Hematopoietic multipotent progenitor cell (in vitro differentiated cells): ENCODE measurements at regions not wholly inside any gene's neighbourhood (a gene's known extent, or its start where the extent isn't known, plus 50 kb on each side); places are given as distances from the start of the nearest gene placed in this dataset.
A peak's percentile ranks its signal among the peaks of the same experiment; 100 is the strongest.
"Not testable (repeated sequence)": the region's sequence is repeated elsewhere in the genome, so short reads cannot be mapped to it uniquely, and the experiment has no call there.

Experiments used
- DNase-seq, 3 donors: peaks; one replicate each; pipeline ENCODE4 v3.0.0-alpha.2; 2011 to 2015; ENCODE audit warnings: low read depth in 2 of 3, low spot score in 2 of 3

DNA sequence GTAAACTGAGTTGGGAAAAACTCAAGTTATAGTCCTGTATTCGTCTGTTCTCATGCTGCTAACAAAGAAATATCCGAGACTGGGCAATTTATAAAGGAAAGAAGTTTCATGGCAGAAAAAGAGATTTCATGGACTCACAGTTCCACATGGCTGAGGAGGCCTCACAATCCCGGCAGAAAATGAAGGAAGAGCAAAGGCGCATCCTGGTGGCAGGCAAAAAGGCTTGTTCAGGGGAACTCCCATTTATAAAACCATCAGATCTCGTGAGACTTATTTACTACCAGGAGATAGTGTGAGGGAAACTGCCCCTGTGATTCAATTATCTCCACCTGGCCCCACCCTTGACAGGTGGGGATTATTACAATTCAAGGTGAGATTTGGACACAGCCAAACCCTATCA, 292.6 kb upstream of the SYT1 start:
- no peak for DNase-seq

DNA sequence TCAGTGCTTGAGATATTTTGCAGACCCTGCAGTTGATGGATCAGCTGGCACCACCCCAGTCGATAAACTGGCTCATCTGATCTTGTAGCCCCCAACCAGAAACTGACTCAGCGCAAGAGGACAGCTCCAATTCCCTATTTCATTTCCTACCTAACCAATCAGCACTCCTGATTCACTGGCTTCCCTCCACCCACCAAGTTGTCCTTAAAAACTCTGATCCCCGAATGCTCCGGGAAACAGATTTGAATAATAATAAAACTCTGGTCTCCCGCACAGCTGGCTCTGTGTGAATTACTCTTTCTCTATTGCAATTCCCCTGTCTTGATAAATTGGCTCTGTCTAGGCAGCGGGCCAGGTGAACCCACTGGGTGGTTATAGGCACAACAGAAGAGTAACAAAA, 289.4 kb upstream of the SYT1 start:
- DNase-seq, result not testable (repeated sequence)

DNA sequence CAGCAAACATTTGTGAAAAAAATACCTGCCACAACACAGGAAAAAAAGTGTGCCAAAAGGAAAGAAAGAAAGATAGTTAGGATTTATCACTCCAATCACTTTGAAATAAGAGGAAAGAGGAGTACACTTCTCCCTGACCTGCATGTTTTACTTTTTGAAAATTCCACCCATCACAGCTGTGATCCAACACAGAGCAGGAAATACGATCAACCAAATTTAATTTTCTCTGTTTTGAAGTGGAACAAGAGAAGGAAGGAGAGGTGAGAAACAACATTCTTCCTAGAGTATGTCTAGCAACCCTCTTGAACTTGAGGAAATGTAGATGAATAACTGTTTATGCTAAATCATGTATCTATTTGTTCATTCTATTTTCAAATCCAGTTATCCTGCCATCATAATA, 284.7 kb upstream of the SYT1 start:
- no peak for DNase-seq

DNA sequence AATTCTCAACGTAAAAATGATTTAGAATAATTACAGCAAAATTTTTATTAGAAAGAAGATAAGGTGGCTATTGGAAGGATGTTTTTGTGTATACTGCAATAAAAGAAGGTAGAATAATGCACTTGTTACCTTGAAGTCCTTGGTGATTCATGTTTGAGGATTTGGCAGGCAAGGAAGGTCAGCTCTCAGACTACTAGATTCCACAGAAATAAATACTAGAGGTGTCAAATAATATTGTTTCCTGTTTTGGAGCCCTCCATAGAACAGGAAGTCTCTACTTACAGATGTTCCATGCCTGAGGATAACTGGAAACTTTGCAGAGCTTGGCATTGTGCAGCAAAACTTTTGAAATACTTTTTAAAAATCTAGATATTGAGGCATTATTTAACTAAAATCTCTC, 284.3 kb upstream of the SYT1 start:
- DNase-seq, result no peak

DNA sequence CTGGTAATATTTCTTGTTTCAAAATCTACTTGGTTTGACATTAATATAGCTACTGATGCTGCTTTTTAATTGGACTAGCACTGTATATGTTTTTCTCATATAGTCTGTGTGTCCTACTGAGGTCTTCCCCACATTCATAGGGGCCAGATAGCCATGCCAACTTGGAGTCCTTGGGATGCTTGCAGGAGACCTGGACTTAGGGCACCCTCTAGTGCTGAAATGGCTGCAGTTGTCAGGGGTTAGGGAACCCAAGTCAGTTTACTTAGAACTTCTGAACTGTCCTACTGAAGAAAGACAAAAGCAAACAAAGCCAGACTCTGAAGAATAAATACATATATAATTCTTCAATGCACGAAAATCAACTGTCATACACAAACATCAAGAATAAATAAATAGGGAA, 279.9 kb upstream of the SYT1 start:
- DNase-seq, result peak in 1 of 3 donors; percentile 3

DNA sequence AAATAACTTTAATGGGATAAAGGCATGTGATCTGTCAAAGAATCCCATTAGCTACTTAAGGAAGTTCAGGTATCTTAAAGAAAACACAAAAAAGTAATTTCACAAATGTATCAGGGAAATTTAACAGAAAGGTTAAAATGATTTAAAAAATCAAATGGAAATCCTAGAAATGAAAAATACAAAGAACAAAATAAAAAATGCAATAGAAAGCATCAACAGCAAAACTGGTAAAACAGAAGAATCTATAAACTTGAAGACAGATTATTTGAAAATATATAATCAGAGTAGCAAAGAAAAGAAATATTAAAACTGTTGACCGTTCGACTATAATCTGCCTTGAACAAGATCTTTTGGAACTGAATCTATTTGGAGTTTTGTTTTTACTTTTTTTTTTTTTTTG, 279.4 kb upstream of the SYT1 start:
- no peak for DNase-seq

DNA sequence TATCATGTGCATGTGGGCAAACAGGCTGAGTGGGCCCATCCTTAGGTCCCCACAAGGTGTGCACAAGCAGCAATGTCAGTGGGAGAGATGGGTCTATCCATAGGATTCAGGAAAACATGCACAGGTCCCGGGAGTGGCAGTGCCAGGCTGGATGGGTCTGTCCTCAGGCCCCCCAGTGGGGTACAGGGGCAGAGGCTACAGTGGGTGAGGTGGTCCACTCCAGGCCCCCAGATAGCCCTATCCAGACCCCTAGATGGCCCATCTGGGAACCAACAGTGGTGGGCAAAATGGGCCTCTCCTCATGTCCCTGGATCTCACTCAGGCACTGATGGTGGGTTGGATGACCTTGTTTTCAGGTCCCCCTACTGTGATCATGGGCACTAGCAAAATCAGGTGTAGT, 277.8 kb upstream of the SYT1 start:
- no peak for DNase-seq

DNA sequence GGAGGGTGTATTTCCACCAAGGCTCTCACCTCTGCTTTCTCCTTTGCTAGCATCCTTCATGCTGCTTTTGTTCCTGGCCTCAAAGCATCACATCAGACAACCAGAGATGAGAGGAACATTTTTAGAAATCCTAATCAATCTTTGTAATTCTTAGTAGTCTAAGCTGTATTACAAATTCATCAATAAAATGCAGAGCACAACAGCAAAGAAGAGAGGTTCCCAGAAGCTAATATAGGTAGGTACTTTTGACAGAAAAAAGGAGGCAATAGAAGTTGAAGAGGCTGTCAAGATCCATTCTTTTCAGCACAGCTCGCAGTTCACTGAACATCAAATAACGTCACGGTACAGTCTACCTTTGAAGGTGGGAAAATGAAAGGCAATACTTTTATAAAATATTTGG, 265.2 kb upstream of the SYT1 start:
- DNase-seq, result no peak

DNA sequence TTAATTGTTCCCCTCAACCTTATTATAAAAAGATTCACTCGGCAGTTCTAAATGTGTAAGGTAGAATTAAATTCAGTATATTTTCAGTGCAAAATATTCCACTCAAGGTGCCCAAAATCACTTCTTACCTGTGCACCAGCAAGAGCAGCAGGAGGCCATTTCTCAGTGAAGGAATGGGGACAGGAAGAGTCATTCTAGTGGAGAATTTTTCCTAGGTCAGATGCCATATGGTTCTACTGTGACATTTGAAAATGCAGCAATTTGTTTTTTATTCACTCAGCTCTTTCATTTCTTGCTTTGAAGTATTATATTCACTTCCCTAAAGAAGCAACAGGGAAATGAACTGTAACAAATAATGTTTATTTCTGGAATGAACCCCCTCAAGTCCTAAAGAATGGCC, 264.0 kb upstream of the SYT1 start:
- no peak for DNase-seq

DNA sequence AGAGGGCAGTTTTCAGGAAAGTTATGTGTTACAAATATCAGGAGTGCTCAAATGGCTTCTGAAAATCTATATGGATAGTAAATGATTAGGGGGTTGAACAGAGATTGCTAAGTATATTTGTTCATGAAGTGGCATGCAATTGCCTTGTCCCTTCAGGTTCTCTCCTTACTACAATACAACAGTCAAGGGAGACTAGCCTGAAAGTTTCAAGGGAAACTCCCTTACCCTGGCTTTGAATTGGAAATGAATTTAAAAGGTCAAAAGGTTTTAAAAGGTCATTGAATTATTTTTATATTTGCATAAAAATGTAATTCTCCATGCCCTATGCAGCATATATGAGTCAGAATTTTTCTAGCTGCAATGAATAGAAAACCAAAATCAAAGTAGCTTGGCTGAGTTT, 253.1 kb upstream of the SYT1 start:
- no peak for DNase-seq

DNA sequence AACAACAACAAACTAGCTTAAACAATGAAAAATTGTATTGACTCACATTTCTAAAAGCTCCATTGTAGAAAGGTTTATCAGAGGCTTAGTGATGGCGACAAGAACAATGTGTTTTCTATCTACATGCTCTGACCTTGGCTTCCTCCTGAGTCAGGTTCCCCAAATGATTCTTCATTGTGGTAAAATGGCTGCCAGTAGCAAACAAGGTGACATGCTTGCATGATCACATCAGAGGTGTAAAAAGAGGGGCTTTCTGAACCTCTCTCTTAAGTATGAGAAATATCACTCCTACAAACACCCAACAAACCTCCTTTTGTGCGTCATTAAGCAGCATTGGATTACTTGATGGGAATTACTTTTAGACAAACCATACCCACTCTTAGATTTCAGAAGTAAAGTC, 252.4 kb upstream of the SYT1 start:
- no peak for DNase-seq

DNA sequence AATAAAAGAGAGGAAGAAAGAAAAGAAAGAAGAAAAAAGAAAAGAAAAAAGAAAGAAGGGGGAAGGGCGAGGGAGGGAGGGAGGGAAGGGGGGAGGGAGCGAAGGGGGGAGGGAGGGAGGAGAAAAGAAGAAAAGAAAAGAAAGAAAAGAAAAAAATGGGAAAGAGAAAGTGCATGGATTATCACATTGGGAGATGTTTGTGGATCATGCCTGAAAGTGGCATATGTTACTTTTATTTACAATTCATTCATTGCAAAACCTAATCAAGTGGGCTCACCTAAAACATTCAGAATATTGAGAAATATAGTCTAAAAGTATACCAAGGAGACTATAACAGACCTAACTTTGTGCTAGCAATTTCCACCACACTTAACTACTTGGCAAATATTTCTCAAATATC, 246.9 kb upstream of the SYT1 start:
- DNase-seq, result no peak

DNA sequence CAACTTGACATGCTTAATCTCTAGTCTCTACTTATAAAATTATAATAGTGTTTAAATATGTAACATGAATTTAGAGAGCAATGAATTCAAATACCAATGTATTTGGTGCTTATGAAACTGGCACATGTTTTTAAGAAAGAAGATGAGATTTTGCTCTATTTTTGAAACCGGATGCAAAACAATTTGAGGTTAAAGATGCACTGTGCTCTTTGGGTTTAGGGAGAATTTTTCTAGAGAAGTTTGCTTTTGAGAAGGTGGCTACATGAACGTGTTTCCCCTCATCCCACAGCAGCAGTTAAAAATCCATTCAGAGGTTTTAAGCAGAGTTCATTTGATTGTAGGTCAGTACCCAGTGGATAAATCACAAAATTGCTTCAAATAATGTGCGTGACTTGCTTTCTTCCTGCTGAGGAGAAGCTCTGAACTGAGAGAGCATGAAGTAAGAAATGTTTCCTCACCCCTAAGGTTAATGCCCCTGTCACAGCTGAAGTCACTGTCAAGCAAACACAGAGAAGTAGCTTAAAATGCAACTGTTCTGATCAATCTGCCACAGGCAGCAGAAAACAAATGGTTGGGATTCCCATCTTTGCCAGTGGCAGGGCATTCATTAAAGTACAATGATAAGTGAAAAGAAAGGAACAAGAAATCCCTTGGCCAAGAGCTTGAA, 241.9 kb upstream of the SYT1 start:
- DNase-seq, result no peak

DNA sequence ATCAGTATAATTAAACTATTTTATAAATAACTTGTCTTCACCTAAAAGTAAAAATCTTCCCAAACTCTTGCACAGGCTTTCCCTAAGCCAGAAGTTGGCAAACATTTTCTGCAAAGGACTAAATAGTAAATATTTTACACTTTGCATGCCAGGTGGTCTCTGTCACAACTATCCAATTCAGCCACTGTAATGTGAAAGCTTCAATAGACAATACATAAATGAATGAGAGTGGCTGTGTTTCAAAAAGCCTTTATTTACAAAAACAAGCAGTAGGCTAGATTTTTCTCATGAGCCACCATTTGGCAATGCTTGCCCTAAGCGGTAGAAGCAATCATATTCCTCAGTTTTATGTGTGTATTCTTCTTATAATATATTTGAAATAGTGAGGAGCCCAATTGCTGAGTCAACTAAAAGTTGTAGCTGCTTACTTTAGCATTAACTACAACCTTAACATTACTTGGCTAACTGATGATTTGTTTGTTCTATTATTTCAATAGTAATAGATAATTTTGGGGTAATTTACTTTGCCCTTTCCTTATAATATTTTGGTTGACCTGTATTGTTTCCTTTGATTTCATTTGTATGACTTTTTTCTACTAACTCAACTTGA, 236.0 kb upstream of the SYT1 start:
- DNase-seq, result no peak

DNA sequence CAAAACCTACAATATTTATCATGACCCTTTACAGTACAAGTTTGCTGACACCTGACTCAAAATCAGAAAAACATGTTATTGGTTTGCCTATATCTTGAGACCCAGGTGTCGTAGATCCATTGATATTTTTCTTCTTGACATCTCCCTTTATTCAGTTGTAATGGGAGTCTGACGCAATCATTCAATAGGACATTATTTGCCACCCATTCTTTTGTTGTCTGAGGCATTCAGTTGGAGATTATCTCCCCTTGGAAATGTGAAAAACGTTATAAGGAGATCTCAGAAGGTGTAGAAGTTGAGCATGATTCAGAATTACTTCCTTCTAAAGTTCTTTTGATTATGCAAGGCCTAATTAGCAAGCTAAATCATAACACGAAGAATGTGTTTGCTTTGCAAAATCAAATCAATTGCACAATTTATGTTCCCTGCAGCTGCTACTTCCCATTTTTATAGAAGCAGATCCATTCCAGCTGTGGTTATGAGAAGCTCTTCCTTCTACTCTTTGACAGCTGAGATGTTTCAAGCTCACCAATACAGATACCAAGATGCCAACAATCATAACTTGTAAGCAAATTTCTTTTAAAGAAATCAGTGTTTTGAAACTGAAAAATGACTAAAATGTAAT, 228.2 kb upstream of the SYT1 start:
- no peak for DNase-seq

DNA sequence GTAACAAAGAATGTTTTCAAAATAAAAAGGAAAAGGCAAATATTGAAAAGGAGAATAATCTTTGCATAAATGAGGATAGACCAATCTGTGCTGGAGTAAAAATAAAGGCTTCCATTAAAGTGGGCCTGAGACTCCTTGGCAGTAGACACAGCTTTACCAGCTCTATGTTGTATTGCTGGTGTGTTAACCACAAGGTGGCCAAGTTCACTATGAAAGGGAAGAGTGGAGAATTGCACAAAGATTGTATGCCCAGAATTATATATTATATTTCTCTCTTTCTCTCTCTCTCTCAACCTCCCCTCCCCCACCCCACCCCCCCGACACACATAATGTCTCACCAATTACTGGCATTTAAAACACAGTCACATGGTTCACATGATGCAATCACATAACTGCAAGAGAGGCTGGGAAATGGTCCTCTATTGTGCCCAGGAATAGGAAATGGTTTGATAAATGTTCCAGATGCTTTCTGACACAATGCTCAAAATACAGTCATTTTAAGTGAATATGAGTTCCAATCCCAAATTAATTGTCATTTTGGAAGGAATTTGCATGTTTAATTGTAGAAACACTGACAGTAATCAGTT, 222.6 kb upstream of the SYT1 start:
- DNase-seq, result no peak

DNA sequence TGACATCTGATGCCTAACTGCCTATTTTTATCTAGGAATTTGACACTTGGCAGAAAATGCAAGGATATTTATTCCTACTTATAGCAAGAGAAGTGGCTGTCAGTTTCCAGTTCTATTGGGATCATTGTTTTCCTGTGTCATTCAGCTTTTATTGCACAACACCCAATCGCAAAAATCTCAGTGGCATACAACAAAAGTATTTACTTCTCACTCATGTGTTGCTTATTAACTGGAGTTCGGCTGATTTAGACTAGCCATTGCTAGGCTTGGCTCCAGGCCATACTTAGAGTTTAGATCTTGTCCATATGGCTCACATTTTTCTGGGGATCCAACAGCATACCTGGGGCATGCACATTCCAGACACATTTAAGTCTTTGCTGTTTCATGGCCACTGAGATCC, 218.6 kb upstream of the SYT1 start:
- DNase-seq, result no peak

DNA sequence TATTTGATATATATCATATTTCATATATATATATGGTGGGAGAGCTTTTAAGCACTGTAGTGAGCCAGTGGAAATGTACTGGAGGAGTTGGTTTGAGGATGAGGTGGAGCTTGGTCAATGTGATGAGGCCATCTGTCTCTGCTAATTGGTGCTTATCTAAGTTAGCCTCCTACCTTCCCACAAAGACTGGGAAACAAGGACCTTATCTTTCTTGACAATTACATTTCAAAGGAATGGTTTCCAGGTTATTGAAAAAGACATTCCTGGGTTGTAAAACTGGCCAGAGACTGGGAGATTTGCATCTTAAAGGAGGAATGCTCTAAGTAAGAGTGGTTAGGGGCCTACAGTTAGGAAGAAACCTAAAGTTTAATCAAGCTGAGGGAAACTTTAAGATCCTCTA, 212.8 kb upstream of the SYT1 start:
- DNase-seq, result no peak

DNA sequence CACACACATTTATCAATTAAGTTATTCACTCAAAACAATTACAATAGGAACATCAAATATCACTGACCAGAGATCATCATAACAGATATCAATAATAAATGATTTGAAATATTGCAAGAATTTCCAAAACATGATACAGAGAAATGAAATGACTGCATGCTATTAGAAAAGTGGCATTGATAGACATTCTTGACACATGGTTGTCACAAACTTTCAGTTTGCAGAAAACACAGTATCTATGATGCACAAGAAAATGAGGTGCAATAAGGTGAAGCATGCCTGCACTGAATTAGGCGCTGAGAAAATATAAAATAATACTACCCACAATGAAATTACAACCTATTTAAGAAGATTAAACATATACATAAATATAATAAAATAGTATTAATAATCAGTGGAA, 198.0 kb upstream of the SYT1 start:
- DNase-seq, result no peak

DNA sequence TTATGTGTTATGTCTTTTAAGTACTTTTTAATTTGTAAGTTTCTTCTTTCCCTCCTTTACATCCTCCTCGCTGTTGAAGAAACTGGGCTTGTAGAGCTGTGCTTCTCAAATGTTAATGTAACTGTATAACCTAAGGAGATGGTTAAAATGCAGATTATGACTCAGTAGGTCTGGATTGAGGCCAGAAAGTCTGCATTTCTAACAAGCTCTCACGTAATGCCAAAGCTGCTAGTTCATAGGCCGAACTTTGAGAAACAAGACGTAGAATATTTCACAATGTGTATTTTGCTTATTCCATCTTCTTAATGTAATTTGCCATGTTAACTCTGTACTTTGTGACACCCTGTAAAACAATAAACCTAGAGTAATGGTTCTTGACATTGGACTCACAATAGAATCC, 193.3 kb upstream of the SYT1 start:
- DNase-seq, result no peak

DNA sequence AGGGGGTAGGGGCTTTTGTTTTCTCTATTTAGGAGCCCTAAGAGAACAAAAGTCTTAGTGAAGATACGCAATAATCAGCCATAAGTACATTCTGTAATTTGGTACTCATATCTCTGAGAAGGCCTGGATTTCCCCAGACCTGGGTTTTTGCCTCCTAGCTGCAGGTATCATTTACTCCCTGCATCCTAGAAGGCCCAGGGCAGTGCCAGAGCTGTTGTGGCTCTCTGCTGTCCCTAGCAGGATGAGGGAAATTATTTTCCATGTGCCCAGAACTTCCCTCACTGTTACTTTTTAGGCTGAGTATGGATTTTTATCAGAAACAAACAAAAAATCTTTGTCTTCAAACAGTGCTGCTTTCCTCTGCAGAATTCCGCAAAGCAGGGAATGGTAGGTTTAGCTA, 192.5 kb upstream of the SYT1 start:
- no peak for DNase-seq
